ENCODE measurements at regions not wholly inside any gene's neighbourhood (a gene's known extent, or its start where the extent isn't known, plus 50 kb on each side); places are given as distances from the start of the nearest gene placed in this dataset.

- no peak for TF ChIP-seq CTCF (conservative IDR thresholded peaks at IDR 0.05 in 1 of 2, IDR thresholded peaks at IDR 0.05 in 1 of 2; ENCODE audit: extremely low read depth in 1 of 2, insufficient read depth in 1 of 2, low read depth in 1 of 2, low read length in 2 of 2)
- TF ChIP-seq EZH2 (IDR thresholded peaks at IDR 0.05; ENCODE audit: borderline replicate concordance, low read length): no peak
Measured at GRCh38 chr2:154532004-154532403, 166.5 kb upstream of the KCNJ3 start.

All from mammary epithelial cell (primary cell).